DOHH2 (cell line): ENCODE measurements at regions not wholly inside any gene's neighbourhood (a gene's known extent, or its start where the extent isn't known, plus 50 kb on each side); places are given as distances from the start of the nearest gene placed in this dataset.

ENCODE experiments used
- H3F3A ChIP-seq: fragments of 200-600 bp; sonication (generic), shearing (Covaris generic); 2 replicates; pipeline ENCODE4 v1.6.0; 2016; ENCODE audit warnings: antibody characterized with exemption, mild to moderate bottlenecking; ENCODE audit not compliant: control insufficient read depth, insufficient read depth
- H3K27ac ChIP-seq: fragments of 200-600 bp; sonication (generic); 2 replicates; pipeline ENCODE4 v1.5.1; 2014; ENCODE audit warnings: low read depth, mild to moderate bottlenecking, low read length, moderate library complexity
- H3K27me3 ChIP-seq: fragments of 200-600 bp; sonication (generic); 2 replicates; pipeline ENCODE4 v1.6.1; 2014; ENCODE audit warnings: mild to moderate bottlenecking, low read length, mixed read lengths; ENCODE audit not compliant: control insufficient read depth
- H3K36me3 ChIP-seq: fragments of 200-600 bp; sonication (generic); 2 replicates; pipeline ENCODE4 v1.6.1; 2014; ENCODE audit warnings: mild to moderate bottlenecking, low read length, moderate library complexity, mixed read lengths; ENCODE audit not compliant: control insufficient read depth
- H3K4me1 ChIP-seq: fragments of 200-600 bp; sonication (generic); 2 replicates; pipeline ENCODE4 v1.6.1; 2014; ENCODE audit warnings: mild to moderate bottlenecking, low read length, mixed read lengths; ENCODE audit not compliant: control insufficient read depth
- H3K4me2 ChIP-seq: fragments of 200-600 bp; sonication (generic); 2 replicates; pipeline ENCODE4 v1.6.0; 2014; ENCODE audit warnings: mild to moderate bottlenecking, low read length, moderate library complexity
- H3K4me3 ChIP-seq: fragments of 200-600 bp; sonication (generic); 2 replicates; pipeline ENCODE4 v1.5.1; 2014; ENCODE audit warnings: mild to moderate bottlenecking, low read length, mixed read lengths
- H3K79me2 ChIP-seq: fragments of 200-600 bp; sonication (generic); 2 replicates; pipeline ENCODE4 v1.6.1; 2014; ENCODE audit warnings: mild to moderate bottlenecking, low read length, mixed read lengths; ENCODE audit not compliant: control insufficient read depth
- H3K9me2 ChIP-seq: fragments of 200-600 bp; sonication (generic); replicated peaks from 2 replicates; pipeline ENCODE4 v1.6.1; 2014; ENCODE audit warnings: mild to moderate bottlenecking, low read length, mixed read lengths; ENCODE audit not compliant: control insufficient read depth
- H3K9me3 ChIP-seq: fragments of 200-600 bp; sonication (generic); 2 replicates; pipeline ENCODE4 v1.6.1; 2014; ENCODE audit warnings: antibody characterized with exemption, low read length, mixed read lengths; ENCODE audit not compliant: control insufficient read depth, insufficient read depth
- H4K20me1 ChIP-seq: fragments of 200-600 bp; sonication (generic); 2 replicates; pipeline ENCODE4 v1.6.0; 2014; ENCODE audit warnings: low read depth, mild to moderate bottlenecking, antibody characterized with exemption, low read length, moderate library complexity; ENCODE audit not compliant: control insufficient read depth, insufficient read depth
- CTCF ChIP-seq: fragments of 200-600 bp; sonication (generic); IDR thresholded peaks from one replicate; pipeline ENCODE4 v1.5.1; 2014; ENCODE audit warnings: antibody characterized with exemption, mild to moderate bottlenecking, low read depth, low read length; ENCODE audit not compliant: poor library complexity, severe bottlenecking
- EZH2phosphoT487 ChIP-seq: fragments of 200-600 bp; sonication (generic); IDR thresholded peaks from 2 replicates; pipeline ENCODE4 v1.6.1; 2017; ENCODE audit warnings: borderline replicate concordance, mild to moderate bottlenecking, antibody characterized with exemption, low read length, moderate library complexity, mixed read lengths

GRCh38 chr6:48614326-48614725 is 503.3 kb upstream of the PTCHD4 start:
- Histone ChIP-seq H3K36me3 (no peaks in the 10 kb centered on the region), H3K9me3 (no peaks in the 10 kb centered on the region), H3K79me2 (no peaks in the 10 kb centered on the region), H3K4me3 (no peak overlapping the region), H4K20me1 (no peaks in the 10 kb centered on the region), H3K4me1 (no peaks in the 10 kb centered on the region), H3F3A (no peaks in the 10 kb centered on the region), H3K9me2 (no peaks in the 10 kb centered on the region), H3K27ac (no peak overlapping the region), H3K4me2 (no peak overlapping the region), H3K27me3 (no peaks in the 10 kb centered on the region)
- TF ChIP-seq EZH2phosphoT487 (no peak), CTCF (no peak)

- Histone ChIP-seq H3K36me3 (no peaks in the 10 kb centered on the region), H3K4me1 (no peaks in the 10 kb centered on the region), H3K79me2 (no peaks in the 10 kb centered on the region), H3K4me3 (no peak overlapping the region), H3K9me3 (no peaks in the 10 kb centered on the region), H3K4me2 (no peak overlapping the region), H3F3A (no peaks in the 10 kb centered on the region), H3K9me2 (no peaks in the 10 kb centered on the region), H3K27ac (no peak overlapping the region), H3K27me3 (no peaks in the 10 kb centered on the region), H4K20me1 (no peaks in the 10 kb centered on the region)
- no peak for TF ChIP-seq EZH2phosphoT487
Measured at GRCh38 chr6:48613231-48613949, 502.4 kb upstream of the PTCHD4 start.

- no peaks in the 10 kb centered on the region for H3K4me1 ChIP-seq
- H3K27ac ChIP-seq = no peak overlapping the region
- no peaks in the 10 kb centered on the region for H3K79me2 ChIP-seq
- no peaks in the 10 kb centered on the region for H3K27me3 ChIP-seq
- no peak overlapping the region for H3K4me3 ChIP-seq
- H3K9me3 ChIP-seq = no peaks in the 10 kb centered on the region
- H3K9me2 ChIP-seq = no peaks in the 10 kb centered on the region
- H3K4me2 ChIP-seq = no peak overlapping the region
- TF ChIP-seq CTCF (no peak), EZH2phosphoT487 (no peak)
- H4K20me1 ChIP-seq = no peaks in the 10 kb centered on the region
- H3K36me3 ChIP-seq = no peaks in the 10 kb centered on the region
- H3F3A ChIP-seq = no peaks in the 10 kb centered on the region
Measured at GRCh38 chr6:48611332-48611731, 500.3 kb upstream of the PTCHD4 start.

GRCh38 chr6:48610846-48611245 is 499.8 kb upstream of the PTCHD4 start:
- no peaks in the 10 kb centered on the region for H3K9me2 ChIP-seq
- H3K27me3 ChIP-seq = no peaks in the 10 kb centered on the region
- no peak overlapping the region for H3K4me2 ChIP-seq
- no peaks in the 10 kb centered on the region for H3K79me2 ChIP-seq
- H3K36me3 ChIP-seq = no peaks in the 10 kb centered on the region
- no peaks in the 10 kb centered on the region for H3F3A ChIP-seq
- TF ChIP-seq EZH2phosphoT487 = no peak
- TF ChIP-seq CTCF = no peak
- no peak overlapping the region for H3K4me3 ChIP-seq
- no peaks in the 10 kb centered on the region for H4K20me1 ChIP-seq
- no peaks in the 10 kb centered on the region for H3K9me3 ChIP-seq
- H3K4me1 ChIP-seq = no peaks in the 10 kb centered on the region
- H3K27ac ChIP-seq = no peak overlapping the region
